ENCODE measurements at regions not wholly inside any gene's neighbourhood (a gene's known extent, or its start where the extent isn't known, plus 50 kb on each side); places are given as distances from the start of the nearest gene placed in this dataset.

DNA sequence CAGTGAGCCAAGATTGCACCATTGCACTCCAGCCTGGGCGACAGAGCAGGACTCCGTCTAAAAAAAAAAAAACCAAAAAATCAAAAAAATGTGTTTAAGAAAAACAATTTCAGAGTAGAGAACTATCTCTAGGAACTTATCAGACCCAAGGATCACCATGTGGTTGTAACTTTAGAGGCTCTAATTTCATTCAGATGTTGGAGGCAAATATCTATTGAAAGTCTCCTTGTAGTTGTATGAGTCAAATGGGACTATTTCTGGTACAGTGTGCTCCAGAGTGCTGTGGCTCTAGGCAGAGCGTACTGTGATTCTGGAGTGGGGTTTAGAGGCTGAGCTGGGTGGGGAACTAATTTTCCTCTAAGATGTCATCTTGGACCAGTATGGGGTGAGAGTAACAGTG is 398.7 kb downstream of the SHQ1 start:
- FAIRE-seq: no peak

- no peak for FAIRE-seq
Measured at GRCh38 chr3:72448858-72449257, 399.4 kb downstream of the SHQ1 start.

GRCh38 chr3:72448375-72448823 is 399.8 kb downstream of the SHQ1 start:
- no peak for FAIRE-seq

DNA sequence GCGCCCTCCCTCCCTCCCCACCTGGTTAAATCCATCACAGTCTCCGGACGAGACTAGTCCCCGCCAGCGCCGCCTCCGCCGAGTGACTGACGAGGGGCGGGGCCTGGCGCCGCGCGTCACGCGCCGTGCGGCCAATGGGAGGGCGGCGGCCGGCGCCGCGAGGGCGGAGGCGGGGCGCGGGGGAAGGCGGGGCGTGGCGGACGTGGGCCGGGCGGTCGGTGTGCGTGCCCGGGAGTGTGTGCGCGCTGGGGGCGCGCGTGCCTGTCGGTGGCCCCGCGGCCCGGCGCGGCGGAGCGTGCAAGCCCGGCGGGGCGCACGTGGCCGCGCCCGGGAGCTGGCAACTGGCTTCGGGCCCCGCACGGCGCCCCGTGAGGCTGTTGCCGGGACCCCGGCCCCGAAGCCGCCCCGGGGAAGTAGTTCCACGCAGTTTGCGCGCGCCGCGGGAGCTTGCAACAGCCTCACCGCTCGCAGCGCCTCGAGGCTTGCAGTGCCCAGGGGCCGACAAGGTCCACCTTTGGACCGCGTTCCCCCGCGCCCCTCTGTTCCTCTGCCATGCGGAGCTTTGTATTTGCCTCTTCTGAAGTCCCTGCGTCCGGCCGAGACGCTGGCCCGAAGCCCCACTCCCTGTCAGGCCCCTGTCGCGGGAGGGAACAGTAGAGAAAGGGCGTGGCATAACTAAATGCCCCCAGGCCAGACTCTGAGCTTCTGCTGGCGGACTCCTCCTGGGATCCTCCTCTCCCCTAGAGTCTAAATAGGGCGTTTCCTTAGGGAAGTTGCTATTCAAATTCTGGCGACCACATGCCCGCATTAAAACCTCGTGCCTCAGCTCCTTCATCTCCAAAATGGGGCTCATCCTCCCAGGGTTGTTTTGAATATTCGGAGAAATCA is 400.9 kb downstream of the SHQ1 start:
- no peak for FAIRE-seq

GRCh38 chr3:72446218-72447058 is 401.8 kb downstream of the SHQ1 start, which contains the start of gene RYBP:
Gene RYBP, minus strand, starts transcription at chr3:72446621.
- FAIRE-seq: no peak

GRCh38 chr3:72445827-72446217 is 402.4 kb downstream of the SHQ1 start:
- FAIRE-seq: no peak

DNA sequence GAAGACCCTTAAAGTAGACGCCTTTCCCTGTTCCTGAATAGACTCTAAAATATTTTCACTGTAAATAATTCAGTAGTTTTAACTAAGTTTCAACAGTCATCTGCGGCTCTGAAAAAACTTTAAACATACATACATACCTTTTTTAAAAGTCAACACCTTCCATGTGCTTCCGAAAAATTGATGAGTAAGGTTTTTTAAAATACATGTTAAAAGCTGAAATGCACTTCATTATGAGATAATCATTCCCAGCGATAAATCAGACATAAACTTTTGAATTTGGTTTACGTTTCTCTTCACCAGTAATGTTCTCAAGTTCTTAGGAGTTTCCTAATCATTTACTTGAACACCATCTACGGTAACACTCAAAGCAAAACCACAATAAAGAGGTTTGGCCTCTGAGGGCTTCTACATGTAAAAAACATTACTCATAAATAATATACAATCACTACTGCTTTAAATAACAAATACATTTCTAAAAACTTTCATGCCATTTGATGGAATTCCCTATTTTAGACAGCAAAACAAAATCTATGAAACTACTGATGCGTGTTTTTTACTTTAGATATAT is 403.5 kb downstream of the SHQ1 start:
- FAIRE-seq: no peak

DNA sequence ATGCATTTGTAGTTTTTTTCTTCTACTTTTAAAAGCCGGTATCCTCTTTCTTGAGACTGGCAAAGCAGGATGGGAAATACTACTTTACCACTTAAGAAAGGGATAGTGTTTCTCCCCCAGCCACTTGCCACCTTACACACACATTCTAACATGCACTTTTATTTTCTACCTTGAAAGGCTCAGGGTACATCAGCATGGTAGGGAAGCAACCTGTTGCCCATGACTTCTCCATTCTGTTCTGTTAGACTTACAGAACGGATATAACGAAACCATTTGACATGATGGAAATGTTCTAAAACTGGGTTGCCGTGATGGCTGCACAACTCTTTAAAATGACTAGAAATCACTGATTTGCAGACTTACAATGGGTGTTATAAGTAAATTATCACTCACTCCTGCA is 405.5 kb downstream of the SHQ1 start:
- FAIRE-seq: no peak

GRCh38 chr3:72441284-72441994 is 406.8 kb downstream of the SHQ1 start:
- FAIRE-seq: no peak

DNA sequence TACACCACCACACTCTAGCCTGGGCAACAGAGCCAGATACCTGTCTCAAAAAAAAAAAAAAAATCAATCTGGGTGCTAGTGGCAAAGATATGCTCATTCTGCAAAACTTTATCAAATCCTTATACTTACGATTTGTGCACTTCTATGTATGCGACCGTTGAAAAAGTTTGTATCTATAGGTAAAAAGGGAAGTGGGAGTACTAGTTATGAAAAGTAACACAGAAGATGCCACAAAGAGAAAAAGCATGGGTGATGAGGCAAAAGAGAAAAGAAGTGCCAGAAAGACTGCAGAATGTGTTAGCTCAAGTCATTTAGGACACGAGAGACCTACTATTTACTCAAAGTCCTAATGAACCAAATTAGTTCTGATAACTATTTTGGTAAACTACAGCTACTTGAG is 407.8 kb downstream of the SHQ1 start:
- FAIRE-seq: no peak

DNA sequence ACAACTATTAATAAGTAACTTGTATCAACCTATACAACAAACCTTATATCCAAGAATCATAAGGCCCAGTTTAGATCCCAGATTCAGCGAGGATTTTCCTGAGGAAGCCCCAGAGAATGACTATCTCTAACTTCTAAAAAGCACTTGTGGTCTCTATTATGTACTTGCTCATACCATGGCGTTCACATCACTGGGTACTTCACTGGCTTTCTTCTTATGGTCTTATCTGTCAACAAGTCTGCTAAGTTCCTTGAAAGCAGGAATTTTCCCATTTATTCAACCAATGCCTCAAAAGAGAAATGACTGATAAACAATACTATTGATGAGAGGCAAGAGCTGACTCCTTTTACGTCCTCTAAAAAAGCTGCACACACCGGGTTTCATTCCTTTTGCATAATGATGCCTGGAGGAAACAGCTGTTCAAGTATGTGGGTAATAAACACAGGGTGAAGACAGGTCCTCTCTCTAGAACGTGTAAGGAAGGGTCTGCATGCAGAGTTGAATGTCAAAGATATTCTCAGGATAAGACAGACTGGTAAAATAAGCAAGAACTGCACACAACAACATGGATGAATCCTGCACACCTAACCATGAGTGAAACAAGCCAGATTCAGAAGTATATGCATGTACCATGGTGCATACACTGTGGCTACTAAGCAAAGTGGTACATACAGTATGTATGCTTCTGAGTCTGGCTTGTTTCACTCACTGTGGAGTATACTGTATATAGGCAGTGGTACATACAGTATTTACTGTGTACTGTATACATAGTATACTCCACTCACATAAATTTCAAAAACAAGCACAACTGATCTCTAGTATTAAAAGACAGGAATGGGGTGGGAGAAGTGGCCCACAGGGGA is 408.7 kb downstream of the SHQ1 start:
- FAIRE-seq: no peak

- no peak for FAIRE-seq
Measured at GRCh38 chr3:72437661-72438406, 410.4 kb downstream of the SHQ1 start.

DNA sequence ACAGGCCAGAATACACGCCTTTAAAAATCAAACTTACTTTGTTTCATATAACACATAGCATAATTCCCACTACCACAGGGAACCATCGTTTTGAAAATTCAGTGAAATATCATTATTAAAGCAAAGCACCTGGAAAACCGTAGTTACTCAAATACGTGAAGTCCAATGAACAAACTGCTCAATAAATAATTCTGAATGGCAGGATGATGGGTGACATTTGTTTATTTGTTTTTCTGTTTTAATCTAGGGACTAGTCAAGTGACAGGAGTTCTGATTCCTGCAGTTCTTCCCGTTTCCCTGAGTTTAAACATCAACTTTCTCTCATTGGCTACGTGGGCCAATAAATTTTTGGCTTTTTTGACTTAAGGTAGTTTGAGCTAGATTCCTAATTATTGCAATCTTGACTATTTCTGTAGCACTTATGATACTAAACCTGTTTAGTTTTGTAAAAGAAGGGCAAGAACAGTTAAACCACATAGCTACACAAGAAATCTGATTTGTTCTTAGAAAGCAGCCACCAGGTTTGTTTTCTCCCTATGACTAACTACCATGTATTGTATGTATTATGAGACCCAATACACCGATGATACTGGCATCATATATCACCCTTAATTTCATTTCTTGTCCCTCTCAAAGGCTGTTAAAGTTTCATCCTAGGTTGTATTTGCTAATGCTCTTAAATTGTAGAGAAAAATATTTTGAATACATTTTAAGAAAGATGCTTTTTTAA is 411.2 kb downstream of the SHQ1 start:
- FAIRE-seq: no peak

DNA sequence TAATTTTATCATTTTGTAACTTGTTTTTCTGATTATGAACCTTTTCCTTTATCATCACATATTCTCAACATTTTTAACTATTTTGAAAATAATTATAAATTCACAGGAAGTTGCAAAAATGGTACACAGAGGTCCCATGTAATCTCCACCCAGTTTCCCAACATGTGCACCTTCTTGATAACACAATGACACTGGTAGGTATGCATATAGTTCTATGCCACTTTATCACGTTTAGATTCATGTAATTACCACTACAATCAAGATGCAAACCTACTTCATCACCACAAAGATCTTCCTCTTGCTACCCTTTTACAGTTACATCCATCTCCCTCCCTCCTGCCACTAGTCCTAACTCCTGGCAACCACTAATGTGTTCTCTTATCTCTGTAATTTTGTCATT is 413.9 kb downstream of the SHQ1 start:
- no peak for FAIRE-seq

- no peak for FAIRE-seq
Measured at GRCh38 chr3:72432246-72432645, 416.0 kb downstream of the SHQ1 start.

DNA sequence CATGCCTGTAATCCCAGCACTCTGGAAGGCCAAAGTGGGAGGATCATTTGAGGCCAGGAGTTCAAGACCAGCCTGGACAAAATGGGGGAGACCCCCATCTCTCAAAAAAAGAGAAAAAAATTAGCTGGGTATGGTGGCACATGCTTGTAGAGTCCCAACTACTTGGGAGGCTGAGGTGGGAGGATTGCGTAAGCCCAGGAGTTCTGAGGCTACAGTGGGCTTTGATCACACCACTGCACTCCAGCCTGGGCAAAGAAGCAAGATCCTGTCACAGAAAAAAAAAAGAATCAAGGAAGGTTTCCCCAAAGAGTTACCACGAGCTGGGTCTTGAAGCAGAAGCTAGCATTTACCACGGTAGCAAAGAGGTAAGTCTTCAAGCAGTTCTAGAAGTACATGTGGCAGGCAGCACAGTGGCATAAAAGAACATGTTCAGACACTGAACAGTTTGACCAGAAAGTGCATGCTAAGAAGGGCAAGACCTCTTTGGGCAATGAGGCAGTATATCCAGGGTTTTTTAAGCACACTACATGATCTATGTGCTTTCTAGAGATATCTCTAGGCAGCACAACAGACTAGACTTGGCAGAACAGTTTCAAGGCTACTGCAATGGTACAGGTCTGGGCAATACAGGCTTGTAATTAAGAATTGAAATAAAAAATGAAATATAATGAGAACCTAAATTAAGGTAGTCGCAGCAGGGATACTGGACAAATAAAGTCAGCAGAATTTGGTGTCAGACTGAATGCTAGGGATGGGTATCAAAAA is 418.5 kb downstream of the SHQ1 start:
- no peak for FAIRE-seq

DNA sequence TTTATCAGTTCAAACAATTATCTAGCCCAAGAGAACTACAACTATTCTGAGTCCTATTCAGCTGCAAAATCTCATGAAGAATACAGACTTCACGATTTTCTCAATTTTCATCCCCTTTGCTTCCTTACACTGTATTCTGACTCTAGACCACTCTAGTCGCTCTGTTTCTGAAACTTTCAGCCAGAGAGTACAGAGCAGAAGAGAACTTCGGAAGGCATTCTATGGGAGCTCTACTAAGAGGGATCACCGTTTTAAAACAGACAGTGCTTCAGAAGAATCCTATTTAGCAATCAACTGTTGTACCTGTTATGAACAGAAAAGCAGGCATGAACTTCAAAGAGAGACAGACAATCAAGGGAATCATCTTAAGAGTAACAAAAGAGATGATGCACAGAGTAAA is 419.4 kb downstream of the SHQ1 start:
- no peak for FAIRE-seq

GRCh38 chr3:72427624-72428023 is 420.6 kb downstream of the SHQ1 start:
- no peak for FAIRE-seq

DNA sequence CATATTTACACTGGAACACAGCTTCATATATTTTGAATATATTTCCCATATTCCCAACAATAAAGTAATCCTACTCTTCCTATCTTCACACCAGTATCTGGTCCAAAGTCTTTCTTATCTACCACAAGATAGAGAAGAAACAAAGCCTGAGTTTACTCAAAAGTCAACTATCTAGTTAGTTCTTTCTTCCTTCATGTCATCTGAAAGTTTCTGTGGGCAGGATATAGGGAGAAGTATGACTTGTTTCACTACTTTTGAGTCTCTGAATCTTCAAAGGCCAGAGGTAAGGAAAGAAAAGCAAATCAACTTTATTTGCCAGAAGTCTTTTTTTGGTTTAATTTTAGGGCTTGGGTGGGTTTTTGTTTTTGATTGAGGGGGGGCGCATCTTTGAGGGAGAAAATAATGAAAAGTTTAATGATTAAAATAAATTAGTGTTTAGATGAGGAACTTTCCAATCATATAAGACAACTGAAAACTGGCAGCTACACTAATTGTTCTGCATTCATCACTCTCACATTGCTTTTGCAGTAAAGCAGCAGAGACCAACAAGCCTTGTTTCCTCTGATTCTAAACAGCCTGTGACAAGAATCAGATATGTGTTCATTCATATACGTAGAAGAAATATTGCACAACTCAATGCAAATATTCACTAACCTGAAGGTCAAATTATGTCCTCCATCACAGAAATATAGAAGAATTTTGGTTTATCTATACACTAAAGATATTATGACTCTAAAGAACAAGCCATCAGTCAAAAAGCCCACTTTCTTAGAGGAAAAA is 421.4 kb downstream of the SHQ1 start:
- FAIRE-seq: no peak
